ENCODE measurements at regions not wholly inside any gene's neighbourhood (a gene's known extent, or its start where the extent isn't known, plus 50 kb on each side); places are given as distances from the start of the nearest gene placed in this dataset.
"Not testable (repeated sequence)": the region's sequence is repeated elsewhere in the genome, so short reads cannot be mapped to it uniquely, and the experiment has no call there.

GRCh38 chr15:70587012-70587634 lies 176.2 kb downstream of the UACA start:
- TF ChIP-seq CTCF, POLR2A (IDR thresholded peaks at IDR 0.05): not testable (repeated sequence)
